ENCODE measurements at regions not wholly inside any gene's neighbourhood (a gene's known extent, or its start where the extent isn't known, plus 50 kb on each side); places are given as distances from the start of the nearest gene placed in this dataset.

- CTCF ChIA-PET = no interaction called here
- POLR2A ChIA-PET = no interaction called here
- no peak for DNase-seq (ENCODE audit: extremely low spot score)
- TF ChIP-seq SP1 (IDR thresholded peaks at IDR 0.05) (no peak), PKNOX1 (IDR thresholded peaks at IDR 0.05) (no peak), NFRKB (IDR thresholded peaks at IDR 0.05) (no peak), L3MBTL2 (conservative IDR thresholded peaks at IDR 0.05) (no peak), TARDBP (IDR thresholded peaks at IDR 0.05) (no peak), BHLHE40 (IDR thresholded peaks at IDR 0.05; ENCODE audit: borderline replicate concordance) (no peak), FOXA1 (IDR thresholded peaks at IDR 0.05) (no peak), ZNF384 (IDR thresholded peaks at IDR 0.05) (no peak), FOXK2 (IDR thresholded peaks at IDR 0.05) (no peak), HDGF (IDR thresholded peaks at IDR 0.05; ENCODE audit: borderline replicate concordance) (no peak)
Observed at GRCh38 chr11:129281471-129282415, 89.6 kb upstream of the ARHGAP32 start.

- POLR2A ChIA-PET = interaction anchor here (1.6 kb wide), 1 partner anchor 19 kb away, joined by 3 read pairs; no protein-coding TSS in a partner anchor
- CTCF ChIA-PET = no interaction called here
- TF ChIP-seq FOXM1 (IDR thresholded peaks at IDR 0.05; ENCODE audit: borderline replicate concordance) = no peak
- no peak for TF ChIP-seq SUZ12 (IDR thresholded peaks at IDR 0.05)
- no peak for TF ChIP-seq SP1 (IDR thresholded peaks at IDR 0.05)
- TF ChIP-seq ELF4 (IDR thresholded peaks at IDR 0.05) = no peak
- TF ChIP-seq TARDBP (IDR thresholded peaks at IDR 0.05) = no peak
- no peak for TF ChIP-seq ARNT (IDR thresholded peaks at IDR 0.05)
- TF ChIP-seq BHLHE40 (IDR thresholded peaks at IDR 0.05; ENCODE audit: borderline replicate concordance) = no peak
- no peak for TF ChIP-seq HDGF (IDR thresholded peaks at IDR 0.05; ENCODE audit: borderline replicate concordance)
- TF ChIP-seq CTBP1 (IDR thresholded peaks at IDR 0.05; ENCODE audit: borderline replicate concordance) = no peak
- no peak for TF ChIP-seq LEF1 (IDR thresholded peaks at IDR 0.05; ENCODE audit: borderline replicate concordance)
- TF ChIP-seq NFRKB (IDR thresholded peaks at IDR 0.05) = no peak
- no peak for TF ChIP-seq ZNF384 (IDR thresholded peaks at IDR 0.05)
- TF ChIP-seq FOXA1 (IDR thresholded peaks at IDR 0.05) = no peak
- no peak for TF ChIP-seq PKNOX1 (IDR thresholded peaks at IDR 0.05)
- TF ChIP-seq L3MBTL2 (conservative IDR thresholded peaks at IDR 0.05) = no peak
- no peak for TF ChIP-seq FOXK2 (IDR thresholded peaks at IDR 0.05)
- no peak for DNase-seq (ENCODE audit: extremely low spot score)
Observed at GRCh38 chr11:129280027-129280811, 88.1 kb upstream of the ARHGAP32 start.

GRCh38 chr11:129279326-129280026 lies 87.4 kb upstream of the ARHGAP32 start:
- ChIA-PET POLR2A (interaction anchor here (1.6 kb wide), 1 partner anchor 19 kb away, joined by 3 read pairs; no protein-coding TSS in a partner anchor), CTCF (no interaction called here)
- peak; percentile 88 for DNase-seq (ENCODE audit: extremely low spot score)
- TF ChIP-seq FOXA1 (IDR thresholded peaks at IDR 0.05) (no peak), ELF4 (IDR thresholded peaks at IDR 0.05) (no peak), L3MBTL2 (conservative IDR thresholded peaks at IDR 0.05) (peak; percentile 94), SUZ12 (IDR thresholded peaks at IDR 0.05) (no peak), FOXM1 (IDR thresholded peaks at IDR 0.05; ENCODE audit: borderline replicate concordance) (peak; percentile 76; the same call in 1 of the 2 replicates)

- CTCF ChIA-PET = no interaction called here
- no peak for TF ChIP-seq HDGF (IDR thresholded peaks at IDR 0.05; ENCODE audit: borderline replicate concordance)
- no peak for TF ChIP-seq PKNOX1 (IDR thresholded peaks at IDR 0.05)
- DNase-seq (ENCODE audit: extremely low spot score) = peak; percentile 49
- POLR2A ChIA-PET = interaction anchor here (1.6 kb wide), 1 partner anchor 18 kb away, joined by 3 read pairs; no protein-coding TSS in a partner anchor
Observed at GRCh38 chr11:129278586-129279319, 86.6 kb upstream of the ARHGAP32 start.

- TF ChIP-seq FOXA1 (IDR thresholded peaks at IDR 0.05) (no peak), LEF1 (IDR thresholded peaks at IDR 0.05; ENCODE audit: borderline replicate concordance) (no peak), HDGF (IDR thresholded peaks at IDR 0.05; ENCODE audit: borderline replicate concordance) (no peak), ELF4 (IDR thresholded peaks at IDR 0.05) (no peak), ARNT (IDR thresholded peaks at IDR 0.05) (no peak), NFRKB (IDR thresholded peaks at IDR 0.05) (no peak), PKNOX1 (IDR thresholded peaks at IDR 0.05) (no peak), TARDBP (IDR thresholded peaks at IDR 0.05) (no peak)
- DNase-seq (ENCODE audit: extremely low spot score) = no peak
- CTCF ChIA-PET = interaction anchor here (0.6 kb wide), 1 partner anchor 42 kb away, joined by 3 read pairs; no protein-coding TSS in a partner anchor
- POLR2A ChIA-PET = no interaction called here
Observed at GRCh38 chr11:129277198-129277843, 85.2 kb upstream of the ARHGAP32 start.
